IMR-90 (cell line): ENCODE measurements at regions not wholly inside any gene's neighbourhood (a gene's known extent, or its start where the extent isn't known, plus 50 kb on each side); places are given as distances from the start of the nearest gene placed in this dataset.
"Not testable (repeated sequence)": the region's sequence is repeated elsewhere in the genome, so short reads cannot be mapped to it uniquely, and the experiment has no call there.

Experiments
- ATAC-seq: fragments of 200-7000 bp; cut with Tn5 transposase; 2 replicates; pipeline ENCODE4 v1.9.1; 2020; ENCODE audit warnings: low read depth, mild to moderate bottlenecking, moderate library complexity
- BruUV-seq: library from RNA; stranded (reverse); fragments of 400-500 nt; replicated peaks from 2 replicates; lab custom pipeline; 2021; lab: Mats Ljungman, UMichigan
- CTCF ChIA-PET: fragments of 300-600 bp; formaldehyde crosslinking; extraction: SDS; loops from one replicate; lab custom pipeline; 2021; ENCODE audit warnings: antibody characterized with exemption; lab: Yijun Ruan, JAX
- POLR2A ChIA-PET: fragments of 300-600 bp; sonication (Branson Sonifier 250); formaldehyde crosslinking; loops from one replicate; lab custom pipeline; 2022; ENCODE audit warnings: antibody characterized with exemption; ENCODE audit not compliant: unreplicated experiment; lab: Charles Lee
- DNase-seq: peaks from one replicate; pipeline ENCODE4 v3.0.0; 2013
- H2AFZ ChIP-seq: replicated peaks from 2 replicates; pipeline ENCODE3; 2013; ENCODE audit warnings: low read length, mild to moderate bottlenecking; ENCODE audit not compliant: poor library complexity
- H2AK5ac ChIP-seq: 2 replicates; pipeline ENCODE4 v1.6.1; 2013; ENCODE audit warnings: low read depth, low read length, inconsistent platforms
- H2AK9ac ChIP-seq: replicated peaks from 2 replicates; pipeline ENCODE3; 2013; ENCODE audit warnings: mild to moderate bottlenecking, low read depth, low read length, moderate library complexity; ENCODE audit not compliant: poor library complexity
- H2BK120ac ChIP-seq: 2 replicates; pipeline ENCODE4 v1.6.1; 2013; ENCODE audit warnings: low read depth, low read length, inconsistent platforms
- H2BK15ac ChIP-seq: 3 replicates; pipeline ENCODE4 v1.6.1; 2013; ENCODE audit warnings: low read depth, low read length, inconsistent platforms
- H2BK20ac ChIP-seq: 2 replicates; pipeline ENCODE4 v1.6.1; 2013; ENCODE audit warnings: low read depth, mild to moderate bottlenecking, inconsistent platforms, low read length, moderate library complexity
- H2BK5ac ChIP-seq: 2 replicates; pipeline ENCODE4 v1.6.1; 2013; ENCODE audit warnings: mild to moderate bottlenecking, low read depth, low read length, inconsistent platforms; ENCODE audit not compliant: poor library complexity, severe bottlenecking
- H3K14ac ChIP-seq: replicated peaks from 2 replicates; pipeline ENCODE4 v1.6.1; 2013; ENCODE audit warnings: low read depth, low read length, inconsistent platforms
- H3K18ac ChIP-seq: 2 replicates; pipeline ENCODE4 v1.6.1; 2013; ENCODE audit warnings: low read depth, low read length, control low read depth
- H3K23ac ChIP-seq: 2 replicates; pipeline ENCODE4 v1.6.1; 2013; ENCODE audit warnings: low read depth, low read length, inconsistent platforms
- H3K27ac ChIP-seq: 2 replicates; pipeline ENCODE4 v1.5.1; 2013; ENCODE audit warnings: mild to moderate bottlenecking, control low read depth, low read length; ENCODE audit not compliant: insufficient read depth
- H3K27me3 ChIP-seq: 2 replicates; pipeline ENCODE4 v1.6.1; 2013; ENCODE audit warnings: low read length; ENCODE audit not compliant: control insufficient read depth, insufficient read depth
- H3K36me3 ChIP-seq: 2 replicates; pipeline ENCODE4 v1.6.1; 2013; ENCODE audit warnings: low read length, mixed read lengths; ENCODE audit not compliant: control insufficient read depth, insufficient read depth
- H3K4ac ChIP-seq: 2 replicates; pipeline ENCODE4 v1.6.1; 2013; ENCODE audit warnings: low read depth, low read length, inconsistent platforms
- H3K4me1 ChIP-seq: 2 replicates; pipeline ENCODE4 v1.6.1; 2013; ENCODE audit warnings: low read length, mixed read lengths; ENCODE audit not compliant: control insufficient read depth, insufficient read depth
- H3K4me2 ChIP-seq: 2 replicates; pipeline ENCODE4 v1.6.1; 2013; ENCODE audit warnings: low read depth, mild to moderate bottlenecking, control low read depth, low read length, moderate library complexity
- H3K4me3 ChIP-seq: 2 replicates; pipeline ENCODE4 v1.5.1; 2013; ENCODE audit warnings: low read depth, mild to moderate bottlenecking, control low read depth, low read length, moderate library complexity; ENCODE audit not compliant: insufficient read depth
- H3K56ac ChIP-seq: 2 replicates; pipeline ENCODE4 v1.6.1; 2013; ENCODE audit warnings: low read length, inconsistent platforms; ENCODE audit not compliant: insufficient read depth; ENCODE audit errors: extremely low read depth
- H3K79me1 ChIP-seq, 2 experiments: 2 replicates each; pipeline ENCODE4 v1.6.1; 2013; ENCODE audit warnings: low read length in 2 of 2, inconsistent platforms in 1 of 2, low read depth in 1 of 2
- H3K9ac ChIP-seq: 2 replicates; pipeline ENCODE4 v1.6.1; 2013; ENCODE audit warnings: low read depth, low read length, control low read depth
- H3K9me1 ChIP-seq: 2 replicates; pipeline ENCODE4 v1.6.1; 2013; ENCODE audit warnings: low read length, inconsistent platforms; ENCODE audit not compliant: insufficient read depth
- H3K9me3 ChIP-seq: 2 replicates; pipeline ENCODE4 v1.6.1; 2013; ENCODE audit warnings: low read length; ENCODE audit not compliant: control insufficient read depth, insufficient read depth
- H4K20me1 ChIP-seq: 2 replicates; pipeline ENCODE4 v1.6.1; 2013; ENCODE audit warnings: low read length, inconsistent platforms; ENCODE audit not compliant: insufficient read depth
- H4K5ac ChIP-seq: 2 replicates; pipeline ENCODE4 v1.6.1; 2013; ENCODE audit warnings: mild to moderate bottlenecking, low read depth, low read length, control low read depth
- H4K8ac ChIP-seq, 2 experiments: 2 replicates each; pipeline ENCODE4 v1.6.1; 2013; ENCODE audit warnings: low read depth in 2 of 2, low read length in 2 of 2, control low read depth in 1 of 2, inconsistent platforms in 1 of 2
- H4K91ac ChIP-seq: 2 replicates; pipeline ENCODE4 v1.6.1; 2013; ENCODE audit warnings: low read depth, low read length, inconsistent platforms; ENCODE audit not compliant: insufficient read depth
- CEBPB ChIP-seq: IDR thresholded peaks from 2 replicates; pipeline ENCODE4 v1.6.1; 2012; ENCODE audit warnings: low read depth, low read length, improper control_type of control experiment
- WGBS, 2 experiments: methylation state at CpG; one replicate each; pipeline versions ENCODE4 v1.1.5 to v1.1.7; 2013; ENCODE audit warnings: missing lambda C conversion rate in 2 of 2; ENCODE audit not compliant: insufficient read length in 1 of 2; ENCODE audit errors: extremely low coverage in 2 of 2; 5-methylcytosine and 5-hydroxymethylcytosine counted together
- dilution Hi-C: fragments of 300-500 bp; cut with HindIII; formaldehyde crosslinking; loops from one replicate; pipeline ENCODE4 v1.14.3; 2018; ENCODE audit warnings: low sequenced_read_pairs; ENCODE audit not compliant: unreplicated experiment
- in situ Hi-C: fragments of 300-500 bp; cut with MboI; formaldehyde crosslinking; loops from 3 replicates; pipeline ENCODE4 v1.14.3; 2019; ENCODE audit warnings: low sequenced_read_pairs, inconsistent platforms, mixed read lengths
- intact Hi-C: fragments of 100-400 bp; cut with micrococcal nuclease; formaldehyde crosslinking; loops from 2 replicates; pipeline ENCODE4 v1.10.0; 2022

DNA sequence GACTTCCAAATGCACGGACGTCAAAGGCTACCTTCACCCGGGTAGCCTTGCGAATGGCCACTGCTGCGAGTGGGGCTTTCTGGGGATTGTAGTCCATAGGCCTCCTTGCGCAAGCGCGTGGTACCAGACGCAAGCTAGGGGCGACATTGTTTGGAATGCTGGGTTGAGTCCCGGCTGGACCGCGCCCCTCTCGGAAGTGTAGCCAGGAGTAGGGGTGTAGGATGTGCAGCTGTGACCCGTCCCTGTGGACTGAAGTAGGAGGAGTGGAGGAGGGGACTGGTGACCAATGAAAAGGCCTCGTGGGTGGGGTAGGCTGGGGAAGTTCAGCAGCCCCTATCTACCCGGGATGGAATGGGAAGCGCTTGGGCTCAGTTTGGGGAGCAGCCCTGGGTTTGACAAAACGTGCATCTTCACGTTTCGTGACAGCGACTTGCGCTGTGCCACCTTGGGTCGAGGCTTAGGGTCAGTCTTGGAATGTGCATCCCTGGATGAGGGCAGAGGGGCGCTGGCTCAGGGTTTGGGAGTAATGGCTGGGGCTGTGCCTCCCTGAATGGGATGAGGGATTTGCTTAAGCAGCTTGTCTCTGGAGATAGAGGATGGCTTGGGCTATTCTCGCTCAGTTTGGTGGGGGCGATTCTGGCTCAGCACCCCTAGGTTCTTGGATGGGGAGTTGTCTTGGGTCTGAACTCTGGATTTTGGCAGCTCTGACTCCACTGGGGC is 111.8 kb upstream of the GPR39 start:
- in situ Hi-C loops, H3K27me3 ChIP-seq, CTCF ChIA-PET, H2BK15ac ChIP-seq, POLR2A ChIA-PET, H3K79me1 ChIP-seq, intact Hi-C loops, H3K23ac ChIP-seq, H3K4ac ChIP-seq, H2AK9ac ChIP-seq, H2AK5ac ChIP-seq, H2BK5ac ChIP-seq, H3K9me3 ChIP-seq, H3K4me1 ChIP-seq, H4K5ac ChIP-seq, H3K56ac ChIP-seq, dilution Hi-C loops, H2BK120ac ChIP-seq, H3K9ac ChIP-seq, BruUV-seq, H4K20me1 ChIP-seq, H3K36me3 ChIP-seq, H3K9me1 ChIP-seq, H4K91ac ChIP-seq, H2BK20ac ChIP-seq, H3K14ac ChIP-seq, H3K18ac ChIP-seq, H3K27ac ChIP-seq: not testable (repeated sequence)
- ATAC-seq (peak; percentile 96), DNase-seq (peak; percentile 45)
- Histone ChIP-seq H3K4me3 (peak overlapping the region; percentile 40; the same call in 1 of the 2 replicates), H4K8ac (peak overlapping the region; percentile 52 to 65; a peak in 2 of 4 replicates), H3K4me2 (peak overlapping the region; percentile 86), H2AFZ (peak overlapping the region; percentile 90)
- 5% methylated on average over 15 of the region's 27 CpGs; no CpG with 5 or more reads in 1 of the 2 experiments for WGBS, 2 experiments
- TF ChIP-seq CEBPB = peak; percentile 87

- BruUV-seq, H3K4me1 ChIP-seq, H3K56ac ChIP-seq, H4K8ac ChIP-seq, H3K18ac ChIP-seq, H3K9me3 ChIP-seq, H3K23ac ChIP-seq, H2BK20ac ChIP-seq, H4K5ac ChIP-seq, H4K20me1 ChIP-seq, dilution Hi-C loops, H3K27ac ChIP-seq, H2BK120ac ChIP-seq, H3K14ac ChIP-seq, H3K9me1 ChIP-seq, ATAC-seq, CTCF ChIA-PET, H3K4me3 ChIP-seq, DNase-seq, H4K91ac ChIP-seq, intact Hi-C loops, in situ Hi-C loops, H3K4ac ChIP-seq, POLR2A ChIA-PET, H2AK9ac ChIP-seq, H3K9ac ChIP-seq, H2BK5ac ChIP-seq, H2AFZ ChIP-seq, H3K27me3 ChIP-seq, H3K79me1 ChIP-seq, H2AK5ac ChIP-seq, H2BK15ac ChIP-seq, H3K4me2 ChIP-seq, H3K36me3 ChIP-seq: not testable (repeated sequence)
- WGBS, 2 experiments = no CpG with 5 or more reads among the region's 2 CpGs
These were observed 108.9 kb upstream of the GPR39 start for GRCh38 chr2:132307613-132308198.
